RWPE2 (cell line): ENCODE measurements at regions not wholly inside any gene's neighbourhood (a gene's known extent, or its start where the extent isn't known, plus 50 kb on each side); places are given as distances from the start of the nearest gene placed in this dataset.

ENCODE experiments used
- ATAC-seq: fragments of 200-7000 bp; cut with Tn5 transposase; 3 replicates; pipeline ENCODE4 v1.9.1; 2021; ENCODE audit warnings: low read depth
- DNase-seq: peaks from one replicate; pipeline ENCODE4 v3.0.0-alpha.2; 2020; ENCODE audit warnings: low spot score
- H3K27ac ChIP-seq: fragments of 450-650 bp; 2 replicates; pipeline ENCODE4 v1.5.1; 2017; ENCODE audit warnings: mild to moderate bottlenecking; ENCODE audit not compliant: poor library complexity, severe bottlenecking
- H3K27me3 ChIP-seq: fragments of 250-450 bp; sonication (Bioruptor Pico); 2 replicates; pipeline ENCODE4 v1.5.1; 2021; ENCODE audit warnings: mild to moderate bottlenecking, moderate library complexity; ENCODE audit not compliant: insufficient read depth, poor library complexity, severe bottlenecking
- H3K36me3 ChIP-seq: fragments of 250-450 bp; sonication (Bioruptor Pico); 2 replicates; pipeline ENCODE4 v1.5.1; 2020; ENCODE audit warnings: low read depth, mild to moderate bottlenecking, moderate library complexity
- H3K4me1 ChIP-seq: fragments of 250-450 bp; sonication (Bioruptor Pico); 2 replicates; pipeline ENCODE4 v1.5.1; 2021; ENCODE audit warnings: mild to moderate bottlenecking, moderate library complexity; ENCODE audit not compliant: insufficient read depth, poor library complexity, severe bottlenecking
- H3K4me3 ChIP-seq: fragments of 250-450 bp; sonication (Bioruptor Pico); 2 replicates; pipeline ENCODE4 v1.5.1; 2021; ENCODE audit warnings: mild to moderate bottlenecking, moderate library complexity; ENCODE audit not compliant: severe bottlenecking
- H3K9me3 ChIP-seq: fragments of 250-450 bp; sonication (Bioruptor Pico); 2 replicates; pipeline ENCODE4 v1.5.1; 2021; ENCODE audit warnings: mild to moderate bottlenecking, moderate library complexity; ENCODE audit not compliant: severe bottlenecking
- TF ChIP-seq, protein P1 (sequence below): fragments of 450-650 bp; IDR thresholded peaks from one replicate; pipeline ENCODE4 v1.5.1; 2017; ENCODE audit warnings: mild to moderate bottlenecking, moderate library complexity; ENCODE audit not compliant: poor library complexity, severe bottlenecking

DNA sequence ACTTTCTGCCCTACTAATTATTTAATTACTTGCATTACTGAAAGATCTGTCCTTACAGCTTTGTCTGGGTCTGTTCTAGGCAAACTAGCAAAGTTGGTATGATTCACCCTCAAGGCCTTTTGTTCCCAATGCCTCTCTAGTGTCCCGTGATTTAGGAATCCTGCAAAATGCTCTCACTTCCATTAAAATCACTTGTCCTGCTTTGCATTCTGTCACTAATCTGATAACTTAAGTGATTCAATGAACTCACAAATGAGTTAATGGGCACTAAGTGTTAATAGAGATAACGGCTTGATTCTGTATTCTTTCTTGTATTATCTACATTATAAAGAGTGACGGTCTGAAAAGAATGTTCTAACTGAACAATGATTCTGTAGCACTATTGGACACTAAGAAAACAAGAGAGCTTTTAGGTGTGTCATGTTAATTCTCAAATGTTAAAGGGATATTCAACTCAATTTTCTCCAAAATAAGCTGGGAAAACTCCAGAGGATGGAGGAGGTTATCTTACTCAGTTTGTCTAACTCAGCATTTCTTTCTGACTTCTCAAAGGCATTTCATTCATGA, 697.3 kb downstream of the CETN3 start:
- no peaks in the 10 kb centered on the region for H3K27me3 ChIP-seq
- H3K36me3 ChIP-seq = no peaks in the 10 kb centered on the region
- H3K4me1 ChIP-seq = no peaks in the 10 kb centered on the region
- TF ChIP-seq, protein P1, sequence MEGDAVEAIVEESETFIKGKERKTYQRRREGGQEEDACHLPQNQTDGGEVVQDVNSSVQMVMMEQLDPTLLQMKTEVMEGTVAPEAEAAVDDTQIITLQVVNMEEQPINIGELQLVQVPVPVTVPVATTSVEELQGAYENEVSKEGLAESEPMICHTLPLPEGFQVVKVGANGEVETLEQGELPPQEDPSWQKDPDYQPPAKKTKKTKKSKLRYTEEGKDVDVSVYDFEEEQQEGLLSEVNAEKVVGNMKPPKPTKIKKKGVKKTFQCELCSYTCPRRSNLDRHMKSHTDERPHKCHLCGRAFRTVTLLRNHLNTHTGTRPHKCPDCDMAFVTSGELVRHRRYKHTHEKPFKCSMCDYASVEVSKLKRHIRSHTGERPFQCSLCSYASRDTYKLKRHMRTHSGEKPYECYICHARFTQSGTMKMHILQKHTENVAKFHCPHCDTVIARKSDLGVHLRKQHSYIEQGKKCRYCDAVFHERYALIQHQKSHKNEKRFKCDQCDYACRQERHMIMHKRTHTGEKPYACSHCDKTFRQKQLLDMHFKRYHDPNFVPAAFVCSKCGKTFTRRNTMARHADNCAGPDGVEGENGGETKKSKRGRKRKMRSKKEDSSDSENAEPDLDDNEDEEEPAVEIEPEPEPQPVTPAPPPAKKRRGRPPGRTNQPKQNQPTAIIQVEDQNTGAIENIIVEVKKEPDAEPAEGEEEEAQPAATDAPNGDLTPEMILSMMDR = no peak
- H3K9me3 ChIP-seq = no peaks in the 10 kb centered on the region
- ATAC-seq (no peak), DNase-seq (no peak)
- no peak overlapping the region for H3K4me3 ChIP-seq
- no peak overlapping the region for H3K27ac ChIP-seq

DNA sequence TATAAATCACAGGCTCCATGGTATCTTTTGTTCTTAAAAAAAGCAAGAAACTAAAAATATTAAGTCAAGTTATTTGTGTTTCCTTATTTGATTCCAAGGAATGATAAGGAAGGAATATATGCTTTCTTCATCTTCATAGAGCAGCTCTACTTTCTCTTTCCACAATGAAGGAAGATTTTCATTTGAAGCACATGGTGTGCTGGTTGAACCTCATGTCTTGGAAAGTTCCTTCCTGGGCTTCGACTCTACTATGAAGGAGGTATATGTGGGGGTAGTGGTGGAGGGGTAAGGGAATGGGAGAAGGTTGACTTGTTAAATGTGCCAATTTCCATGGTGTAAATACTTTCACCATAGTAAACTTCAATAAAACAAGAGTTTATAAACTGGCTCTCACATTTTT, 698.0 kb downstream of the CETN3 start:
- H3K36me3 ChIP-seq = no peaks in the 10 kb centered on the region
- H3K9me3 ChIP-seq = no peaks in the 10 kb centered on the region
- H3K4me1 ChIP-seq = no peaks in the 10 kb centered on the region
- no peak overlapping the region for H3K27ac ChIP-seq
- ATAC-seq = no peak
- H3K27me3 ChIP-seq = no peaks in the 10 kb centered on the region
- TF ChIP-seq, protein P1 = no peak
- DNase-seq = no peak
- H3K4me3 ChIP-seq = no peak overlapping the region

DNA sequence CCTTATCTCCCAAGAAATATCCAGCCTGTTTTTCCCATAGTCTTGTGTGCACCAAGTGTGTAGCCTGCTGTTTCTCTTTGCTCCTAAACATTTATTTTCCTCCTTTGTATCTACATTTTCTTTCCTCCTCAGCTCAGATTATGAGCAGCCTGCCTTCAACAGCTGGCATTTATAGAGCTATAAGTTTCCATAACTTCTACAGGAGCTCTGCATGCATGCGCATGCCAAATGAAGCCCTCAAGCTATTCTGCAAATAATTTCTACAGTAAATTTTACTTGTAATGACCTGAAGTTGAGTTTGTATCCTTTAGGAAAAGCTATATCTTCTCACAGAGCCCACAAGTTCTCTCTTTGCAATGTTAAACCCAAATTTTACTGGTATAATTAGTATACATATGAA, 699.5 kb downstream of the CETN3 start:
- Histone ChIP-seq H3K9me3 (no peaks in the 10 kb centered on the region), H3K36me3 (no peaks in the 10 kb centered on the region), H3K27ac (no peak overlapping the region), H3K4me3 (no peak overlapping the region), H3K4me1 (no peaks in the 10 kb centered on the region), H3K27me3 (peaks cover 6% of the 10 kb centered on the region)
- DNase-seq = no peak
- TF ChIP-seq, protein P1 = no peak
- ATAC-seq = no peak

DNA sequence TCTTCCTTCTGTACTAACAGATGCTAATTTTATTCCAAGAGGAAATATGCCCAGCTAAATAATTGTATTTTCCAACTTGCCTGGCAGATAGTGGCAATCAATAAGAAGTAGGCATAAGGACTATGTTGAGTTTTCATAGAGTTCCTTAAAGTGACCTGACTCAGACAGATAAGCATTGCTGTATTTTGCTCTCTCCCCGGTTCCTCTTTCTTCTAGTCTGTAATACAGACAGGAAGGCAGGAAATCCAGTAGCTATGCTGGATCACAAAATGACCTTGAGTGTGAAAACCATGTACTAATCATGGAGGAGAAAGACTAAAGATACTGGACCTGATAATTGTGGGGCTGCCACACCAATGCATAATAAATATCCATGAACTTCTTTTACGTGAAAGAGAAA, 701.7 kb downstream of the CETN3 start:
- H3K4me1 ChIP-seq = no peaks in the 10 kb centered on the region
- TF ChIP-seq, protein P1 = no peak
- no peak overlapping the region for H3K4me3 ChIP-seq
- ATAC-seq = no peak
- no peak overlapping the region for H3K27ac ChIP-seq
- H3K36me3 ChIP-seq = no peaks in the 10 kb centered on the region
- DNase-seq = no peak
- H3K9me3 ChIP-seq = no peaks in the 10 kb centered on the region
- H3K27me3 ChIP-seq = peaks cover 11% of the 10 kb centered on the region

DNA sequence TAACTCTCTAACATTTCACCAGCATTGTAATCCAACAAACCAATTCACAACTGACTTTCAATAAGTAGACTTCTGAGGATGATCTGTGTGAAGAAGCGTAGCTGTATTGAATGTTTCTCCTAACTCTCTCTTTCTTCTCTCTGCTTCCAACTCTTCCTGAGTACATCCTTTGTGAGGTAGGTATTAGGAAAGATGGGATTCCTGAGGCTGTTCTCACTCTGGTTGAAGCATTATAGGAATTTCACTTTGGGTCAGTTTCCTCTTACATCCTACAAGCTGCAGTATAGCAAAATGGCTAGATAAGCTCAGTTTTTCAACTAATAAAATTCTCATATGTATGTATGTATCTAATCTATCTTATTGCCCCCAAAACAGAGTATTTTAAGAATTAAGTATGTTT, 702.8 kb downstream of the CETN3 start:
- TF ChIP-seq, protein P1 = no peak
- no peaks in the 10 kb centered on the region for H3K36me3 ChIP-seq
- peaks cover 11% of the 10 kb centered on the region for H3K27me3 ChIP-seq
- ATAC-seq (no peak), DNase-seq (no peak)
- H3K4me3 ChIP-seq = no peak overlapping the region
- no peaks in the 10 kb centered on the region for H3K4me1 ChIP-seq
- H3K27ac ChIP-seq = no peak overlapping the region
- no peaks in the 10 kb centered on the region for H3K9me3 ChIP-seq
